ENCODE measurements at regions not wholly inside any gene's neighbourhood (a gene's known extent, or its start where the extent isn't known, plus 50 kb on each side); places are given as distances from the start of the nearest gene placed in this dataset.

DNA sequence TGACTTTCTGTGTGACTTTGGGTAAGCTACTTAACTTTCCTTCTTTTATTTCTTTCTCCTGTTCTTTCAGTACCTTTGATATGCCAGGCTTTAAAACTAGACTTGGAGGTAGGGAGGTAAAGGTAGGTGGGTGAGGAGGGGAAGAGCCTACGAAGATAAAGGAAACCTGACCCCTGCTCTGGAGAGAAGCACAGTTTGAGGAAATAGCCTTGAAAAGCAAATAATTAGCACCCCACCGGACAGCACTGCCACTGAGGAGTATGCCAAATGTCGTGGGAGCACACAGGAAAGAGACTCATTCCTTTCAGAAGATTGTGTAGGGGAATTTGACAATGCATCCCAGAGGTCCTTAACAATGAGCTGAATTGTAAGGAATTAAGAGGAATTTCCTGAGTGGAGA lies 65.2 kb upstream of the SPAG17 start:
- TF ChIP-seq, protein P1, sequence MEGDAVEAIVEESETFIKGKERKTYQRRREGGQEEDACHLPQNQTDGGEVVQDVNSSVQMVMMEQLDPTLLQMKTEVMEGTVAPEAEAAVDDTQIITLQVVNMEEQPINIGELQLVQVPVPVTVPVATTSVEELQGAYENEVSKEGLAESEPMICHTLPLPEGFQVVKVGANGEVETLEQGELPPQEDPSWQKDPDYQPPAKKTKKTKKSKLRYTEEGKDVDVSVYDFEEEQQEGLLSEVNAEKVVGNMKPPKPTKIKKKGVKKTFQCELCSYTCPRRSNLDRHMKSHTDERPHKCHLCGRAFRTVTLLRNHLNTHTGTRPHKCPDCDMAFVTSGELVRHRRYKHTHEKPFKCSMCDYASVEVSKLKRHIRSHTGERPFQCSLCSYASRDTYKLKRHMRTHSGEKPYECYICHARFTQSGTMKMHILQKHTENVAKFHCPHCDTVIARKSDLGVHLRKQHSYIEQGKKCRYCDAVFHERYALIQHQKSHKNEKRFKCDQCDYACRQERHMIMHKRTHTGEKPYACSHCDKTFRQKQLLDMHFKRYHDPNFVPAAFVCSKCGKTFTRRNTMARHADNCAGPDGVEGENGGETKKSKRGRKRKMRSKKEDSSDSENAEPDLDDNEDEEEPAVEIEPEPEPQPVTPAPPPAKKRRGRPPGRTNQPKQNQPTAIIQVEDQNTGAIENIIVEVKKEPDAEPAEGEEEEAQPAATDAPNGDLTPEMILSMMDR (IDR thresholded peaks at IDR 0.05) = no peak
- no peak for TF ChIP-seq POLR2A (IDR thresholded peaks at IDR 0.05)
- TF ChIP-seq EP300 (IDR thresholded peaks at IDR 0.05) = no peak

Measured in ovary (tissue), 3 donors.